Dermis microvascular lymphatic vessel endothelial cell (primary cell): ENCODE measurements at regions not wholly inside any gene's neighbourhood (a gene's known extent, or its start where the extent isn't known, plus 50 kb on each side); places are given as distances from the start of the nearest gene placed in this dataset.
"Not testable (repeated sequence)": the region's sequence is repeated elsewhere in the genome, so short reads cannot be mapped to it uniquely, and the experiment has no call there.

Source experiments
- DNase-seq, 2 donors: peaks; one replicate each; pipeline versions ENCODE4 v3.0.0 to v3.0.0-alpha.2; 2010; ENCODE audit warnings: low read depth in 2 of 2

DNA sequence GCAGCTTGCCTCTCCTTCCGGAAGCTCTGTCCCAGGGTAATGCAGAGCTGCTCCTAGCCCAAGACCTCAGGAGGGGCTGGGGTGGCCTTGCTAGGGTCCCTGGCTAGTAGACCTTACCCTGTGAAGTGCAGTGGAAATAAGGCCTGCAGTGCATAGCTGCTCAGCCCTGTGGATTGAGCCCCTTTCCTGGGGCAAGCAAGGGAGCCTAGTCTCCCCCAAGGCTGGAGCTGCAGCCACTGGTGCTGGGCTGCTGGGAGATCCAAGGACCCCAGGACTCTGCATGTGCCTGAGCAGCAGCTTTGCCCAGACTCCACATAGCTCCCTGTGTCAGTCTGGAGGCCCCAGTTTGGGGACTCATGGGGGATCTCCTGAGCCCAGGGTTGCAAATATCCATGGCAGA lies 57.9 kb downstream of the FANCF start:
- no peak for DNase-seq

DNA sequence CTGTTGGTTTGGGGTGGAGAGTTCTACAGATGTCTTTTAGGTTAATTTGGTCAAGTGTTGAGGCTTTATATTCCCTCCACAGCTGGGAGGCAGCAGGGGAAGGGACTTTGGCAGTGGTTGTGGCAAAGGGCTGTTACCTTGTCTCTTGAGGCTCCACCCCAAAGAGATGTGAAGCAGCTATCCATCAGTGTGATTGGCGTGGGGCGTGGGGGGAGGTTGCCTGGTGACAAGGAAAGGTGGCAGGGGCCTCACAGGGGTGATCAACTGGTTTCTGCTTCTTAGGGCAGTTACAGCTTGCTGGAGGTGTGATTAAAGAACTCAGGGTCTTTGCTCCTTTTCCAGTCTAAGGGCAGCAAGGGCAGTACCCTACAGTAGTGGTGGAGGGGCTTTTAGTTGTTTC lies 59.3 kb downstream of the FANCF start:
- no peak for DNase-seq

DNA sequence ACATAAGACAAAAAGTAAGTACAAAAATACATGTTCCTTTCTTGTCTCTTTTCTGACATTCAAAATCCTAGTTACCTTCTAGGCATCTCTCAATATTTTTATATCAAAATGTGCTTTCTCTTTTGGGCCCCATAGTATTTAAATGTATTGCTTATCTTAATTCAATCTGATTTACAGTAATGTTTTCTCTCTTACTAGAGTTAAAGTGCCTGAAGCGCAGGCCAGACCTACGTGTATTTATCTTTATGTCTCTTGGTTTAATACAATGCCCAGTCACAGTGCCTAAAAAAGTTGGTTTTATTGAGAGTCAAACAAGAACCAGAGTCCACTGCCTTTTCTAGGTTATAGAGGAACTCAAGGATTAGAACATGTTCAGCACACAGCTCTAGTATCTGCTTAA lies 64.3 kb downstream of the FANCF start:
- DNase-seq = no peak

DNA sequence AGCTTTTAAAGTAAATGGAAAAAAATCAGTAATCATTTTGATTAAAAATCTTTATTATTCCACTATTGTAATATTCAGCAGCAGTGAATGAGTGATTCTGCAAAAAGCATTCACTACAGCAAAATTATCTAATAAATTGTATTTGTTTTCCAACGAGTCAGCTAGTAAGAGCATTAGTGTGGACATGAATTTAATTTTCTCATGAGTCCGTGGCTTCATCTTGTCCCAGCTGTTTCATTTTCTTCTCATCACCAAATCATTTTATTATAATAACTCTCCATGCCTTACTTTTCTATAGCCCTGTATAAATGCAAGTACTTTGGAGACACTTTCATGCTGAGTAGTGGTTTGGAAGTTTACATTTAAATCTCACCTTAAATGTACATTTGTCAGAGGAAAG lies 66.2 kb downstream of the FANCF start:
- no peak for DNase-seq

DNA sequence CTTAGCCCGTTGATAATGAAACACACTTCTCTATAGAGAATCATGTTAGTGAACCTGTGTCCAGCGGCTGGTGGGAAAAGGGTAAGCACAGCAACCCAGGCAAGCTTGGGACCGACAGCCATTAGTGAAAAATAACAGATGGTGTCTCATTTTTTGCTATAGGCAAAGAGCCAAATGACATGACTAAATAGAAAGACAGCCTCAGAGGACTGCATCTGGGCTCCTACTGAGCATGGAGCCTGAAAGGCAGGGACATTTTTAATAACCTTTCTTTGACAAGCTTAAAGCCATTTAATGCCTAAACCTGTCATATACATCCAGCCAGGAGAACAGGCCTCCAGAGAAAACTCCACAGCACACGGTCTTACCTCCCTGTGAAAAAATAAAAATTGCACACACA lies 67.0 kb downstream of the FANCF start:
- DNase-seq = no peak

DNA sequence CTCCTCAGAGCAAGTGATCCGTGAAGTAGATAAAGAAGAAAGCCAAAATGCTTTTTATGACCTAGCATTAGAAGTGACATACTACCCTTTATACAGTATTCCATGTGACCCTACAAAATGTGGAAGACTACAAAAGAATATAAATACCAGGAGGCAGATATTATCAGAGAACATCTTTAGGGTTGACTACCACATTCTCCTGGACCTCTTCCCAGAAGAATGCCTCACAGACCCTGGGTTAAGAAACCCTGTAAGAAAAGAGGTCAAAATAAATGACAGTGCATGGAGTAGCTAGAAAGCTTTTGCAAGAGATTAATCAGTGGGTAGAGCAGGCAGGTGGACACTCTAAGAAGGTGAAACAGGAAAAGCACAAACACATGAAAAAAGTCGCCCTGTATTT lies 69.2 kb downstream of the FANCF start:
- DNase-seq = no peak

DNA sequence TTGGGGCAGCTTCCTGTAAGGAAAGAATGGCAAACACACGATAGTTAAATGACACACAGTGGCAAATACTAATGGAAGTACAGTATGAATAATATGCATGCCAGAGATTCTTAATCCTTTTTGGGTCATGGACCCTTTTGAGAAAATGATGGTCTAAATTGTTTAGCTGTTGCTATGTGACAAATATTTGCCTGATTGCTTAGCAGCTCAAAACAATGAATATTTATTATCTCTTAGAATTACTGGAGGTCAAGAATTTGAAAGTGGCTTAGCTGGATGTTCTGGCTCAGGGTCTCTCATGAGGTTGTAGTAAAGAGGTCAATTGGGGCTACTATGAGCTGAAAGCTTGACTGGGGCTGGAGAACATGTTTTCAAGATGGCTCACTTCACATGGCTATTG lies 69.7 kb downstream of the FANCF start:
- no peak for DNase-seq

DNA sequence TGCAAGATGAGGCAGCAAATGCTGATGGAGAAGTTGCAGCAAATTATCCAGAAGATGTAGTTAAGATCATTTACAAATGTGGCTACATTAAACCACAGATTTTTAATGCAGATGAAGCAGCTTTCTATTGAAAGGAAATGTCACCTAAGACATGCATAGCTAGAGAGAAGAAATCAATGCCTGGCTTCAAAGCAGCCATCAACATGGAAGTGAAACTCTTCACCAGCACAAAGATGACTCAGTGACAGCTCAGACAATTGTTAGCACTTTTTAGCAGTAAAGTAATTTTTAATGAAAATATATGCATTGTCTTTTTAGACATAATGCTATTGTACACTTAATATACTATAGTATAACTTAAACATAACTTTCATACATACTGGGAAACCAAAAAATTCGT lies 71.4 kb downstream of the FANCF start:
- DNase-seq = no peak

DNA sequence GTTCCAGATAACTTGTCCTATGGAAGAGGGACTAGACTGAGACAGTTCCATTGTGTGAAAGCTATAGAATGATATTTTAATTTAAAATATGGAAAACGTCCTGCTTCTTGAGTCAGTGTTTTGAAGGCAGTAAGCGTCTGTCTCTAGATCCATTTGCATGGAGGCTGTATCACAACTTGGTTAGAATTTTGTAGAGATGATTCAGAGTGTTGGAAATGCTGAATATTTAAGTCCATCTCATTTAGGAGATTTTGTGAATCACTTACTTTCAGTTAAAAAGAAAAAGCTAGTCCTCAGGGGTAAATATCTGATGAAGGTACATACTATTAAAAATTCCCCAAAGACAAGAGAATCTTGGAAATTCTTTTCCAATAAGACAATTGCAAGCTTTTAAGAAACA lies 72.7 kb downstream of the FANCF start:
- no peak for DNase-seq

DNA sequence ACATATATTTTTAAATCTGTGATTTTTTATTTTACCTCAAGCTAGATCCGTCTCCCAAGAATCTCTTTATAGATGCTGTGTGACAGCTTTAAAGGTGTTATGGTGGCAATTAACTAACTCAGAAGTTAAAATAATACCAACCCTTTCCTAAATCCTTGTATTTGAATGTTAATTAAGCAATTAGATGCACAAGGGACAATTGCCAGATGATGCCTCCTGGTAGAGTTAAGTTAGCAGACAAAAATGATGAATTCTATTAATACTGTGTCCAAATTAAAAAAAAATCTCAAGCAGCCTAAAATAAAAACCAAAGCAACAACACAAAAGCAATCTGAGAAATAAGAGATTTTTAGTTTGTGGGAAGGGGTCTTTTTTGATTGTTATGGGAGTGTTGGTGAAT lies 78.9 kb downstream of the FANCF start:
- no peak for DNase-seq

DNA sequence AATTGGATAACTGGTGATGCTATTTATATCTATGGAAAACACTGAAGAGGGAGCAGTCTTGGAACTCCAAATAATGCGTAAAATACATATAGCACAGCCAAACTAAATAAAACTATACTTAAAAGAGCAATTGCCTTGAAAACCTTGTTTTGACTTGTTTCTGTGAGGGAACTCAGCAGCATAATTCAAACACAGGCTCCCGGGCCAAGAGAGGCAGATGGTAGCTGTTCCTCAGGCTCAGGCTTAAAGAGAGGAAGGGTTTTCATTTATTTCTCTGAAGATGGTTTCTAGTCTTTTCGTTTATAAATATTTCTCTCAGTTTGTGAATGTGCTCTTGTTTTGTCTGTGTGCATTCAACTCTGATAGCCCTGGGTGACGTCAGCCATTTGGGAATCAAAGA lies 82.4 kb downstream of the FANCF start:
- no peak for DNase-seq

DNA sequence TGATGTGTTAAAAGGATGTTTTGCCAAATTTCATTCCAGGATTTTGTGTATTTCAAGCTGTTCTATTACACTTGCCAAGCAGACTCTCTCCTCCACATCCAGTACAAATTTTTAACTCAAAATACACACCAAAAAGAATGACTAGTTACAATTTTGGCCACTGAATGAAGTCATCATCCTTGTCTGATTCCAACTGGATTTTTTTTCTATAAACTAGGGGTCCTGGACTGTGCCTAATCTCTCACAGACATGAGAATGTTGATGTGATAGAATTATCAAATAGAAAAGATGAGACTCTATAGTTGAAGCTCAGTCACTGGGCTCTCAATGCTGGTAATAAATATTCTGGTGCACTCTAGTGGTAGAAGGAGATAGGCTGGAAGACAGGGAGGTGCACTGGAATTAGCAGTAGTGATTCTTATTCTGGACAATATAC lies 85.8 kb downstream of the FANCF start:
- DNase-seq = peak; percentile 11 to 26

DNA sequence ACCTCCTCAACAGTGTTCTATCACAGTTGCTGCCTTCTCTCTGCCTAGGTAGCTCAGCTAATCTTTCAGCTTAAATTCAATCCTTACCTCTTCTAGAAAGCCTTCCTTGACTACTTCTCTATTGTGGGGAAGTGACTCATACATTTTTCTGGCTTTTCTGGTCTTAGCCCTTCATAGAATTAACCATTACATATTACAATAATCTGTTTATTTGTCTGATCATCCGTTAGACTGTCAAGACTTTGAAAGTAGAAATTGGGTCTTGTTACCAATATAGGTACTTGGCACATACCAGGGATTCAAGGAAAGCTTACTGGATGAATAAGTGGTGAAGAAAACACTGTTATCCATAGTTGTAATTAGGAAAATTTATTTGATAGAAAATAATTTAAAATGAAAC lies 89.6 kb downstream of the FANCF start:
- no peak for DNase-seq

DNA sequence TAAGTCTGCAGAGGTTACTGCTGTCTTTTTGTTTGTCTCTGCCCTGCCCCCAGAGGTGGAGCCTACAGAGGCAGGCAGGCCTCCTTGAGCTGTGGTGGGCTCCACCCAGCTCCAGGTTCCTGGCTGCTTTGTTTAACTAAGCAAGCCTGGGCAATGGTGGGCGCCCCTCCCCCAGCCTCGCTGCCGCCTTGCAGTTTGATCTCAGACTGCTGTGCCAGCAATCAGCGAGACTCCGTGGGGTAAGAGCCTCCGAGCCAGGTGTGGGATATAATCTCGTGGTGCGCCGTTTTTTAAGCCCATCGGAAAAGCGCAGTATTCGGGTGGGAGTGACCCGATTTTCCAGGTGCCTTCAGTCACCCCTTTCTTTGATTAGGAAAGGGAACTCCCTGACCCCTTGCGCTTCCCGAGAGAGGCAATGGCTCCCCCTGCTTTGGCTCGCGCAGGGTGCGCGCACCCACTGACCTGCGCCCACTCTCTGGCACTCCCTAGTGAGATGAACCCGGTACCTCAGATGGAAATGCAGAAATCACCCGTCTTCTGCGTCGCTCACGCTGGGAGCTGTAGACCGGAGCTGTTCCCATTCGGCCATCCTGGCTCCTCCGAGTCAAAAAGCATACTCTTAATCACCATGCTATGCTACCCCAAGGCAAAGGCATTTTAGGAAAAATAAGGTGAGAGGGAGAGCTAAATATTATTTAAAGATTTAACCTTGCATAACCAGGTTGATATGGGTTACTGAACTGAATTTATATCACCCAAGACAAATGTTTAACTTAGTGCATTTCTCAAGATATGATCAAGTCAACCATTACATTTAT lies 96.8 kb downstream of the FANCF start:
- DNase-seq = not testable (repeated sequence)

DNA sequence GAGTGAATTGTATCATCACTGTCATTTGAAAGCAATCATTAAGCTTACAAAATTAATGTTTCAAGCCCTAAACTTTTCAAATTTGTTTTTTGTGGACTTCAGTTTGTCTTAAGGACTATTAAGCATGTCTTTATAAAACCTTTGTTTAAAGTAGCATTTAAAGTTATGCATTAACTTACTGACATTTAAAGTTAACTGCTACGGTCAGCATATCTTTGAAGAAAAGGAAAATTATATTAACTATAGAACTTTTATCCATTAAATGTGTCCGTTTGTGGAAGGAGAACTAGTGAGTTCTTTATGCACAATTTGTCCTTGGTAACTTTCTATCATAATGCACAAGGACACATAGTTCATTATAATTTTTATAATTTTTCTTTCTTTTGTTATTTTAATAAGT lies 103.4 kb downstream of the FANCF start:
- DNase-seq = no peak

DNA sequence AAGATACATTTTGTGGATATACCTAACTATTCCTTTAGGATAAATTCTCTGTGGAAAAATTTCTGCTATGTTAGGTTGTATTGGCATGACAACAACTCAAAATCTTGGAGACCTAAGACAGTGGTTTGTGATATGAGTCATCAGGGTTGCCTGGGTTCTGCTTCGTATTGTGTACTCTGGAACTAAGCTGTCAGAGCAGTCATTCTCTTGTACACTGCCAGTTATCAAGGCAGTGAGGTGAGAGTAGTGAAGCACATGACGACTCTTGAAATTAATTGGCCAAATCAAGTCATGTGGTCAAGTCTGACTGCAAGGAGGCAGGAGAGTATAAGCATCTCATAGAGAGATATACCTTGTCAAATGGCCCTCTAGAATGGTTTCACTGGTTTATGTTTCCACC lies 104.4 kb downstream of the FANCF start:
- no peak for DNase-seq

DNA sequence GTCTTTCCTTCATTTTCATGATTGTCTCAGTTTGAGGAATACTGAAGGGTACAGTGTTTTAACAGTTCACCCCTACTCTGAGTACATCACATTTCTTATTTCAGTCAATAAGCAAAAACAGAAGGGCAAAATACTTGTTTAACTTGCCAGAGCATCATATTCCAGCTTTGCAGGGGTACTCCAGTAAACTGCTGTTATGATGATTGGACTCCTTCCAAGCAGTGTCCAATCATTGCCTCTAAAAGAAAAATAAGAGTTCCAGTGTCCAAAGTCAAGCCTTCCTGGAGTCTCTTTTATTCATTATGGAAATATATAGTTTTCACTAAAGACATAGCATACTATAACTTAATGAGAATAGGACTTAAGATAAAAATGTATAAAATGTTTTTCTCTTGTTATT lies 105.1 kb downstream of the FANCF start:
- DNase-seq = no peak

DNA sequence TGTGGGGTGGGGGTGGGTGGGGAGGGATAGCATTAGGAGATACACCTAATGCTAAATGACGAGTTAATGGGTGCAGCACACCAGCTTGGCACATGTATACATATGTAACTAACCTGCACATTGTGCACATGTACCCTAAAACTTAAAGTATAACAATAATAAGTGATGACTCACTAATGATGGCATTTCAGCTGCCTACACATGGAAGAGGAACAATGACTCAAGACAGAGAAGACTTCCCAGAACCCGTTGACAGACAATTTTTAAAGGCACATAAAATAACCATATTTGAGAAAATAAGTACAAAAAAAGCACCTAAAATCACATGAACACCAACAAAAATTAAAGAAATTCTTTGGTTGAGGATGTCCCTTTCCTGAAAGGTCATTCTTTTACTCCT lies 107.3 kb downstream of the FANCF start:
- not testable (repeated sequence) for DNase-seq

DNA sequence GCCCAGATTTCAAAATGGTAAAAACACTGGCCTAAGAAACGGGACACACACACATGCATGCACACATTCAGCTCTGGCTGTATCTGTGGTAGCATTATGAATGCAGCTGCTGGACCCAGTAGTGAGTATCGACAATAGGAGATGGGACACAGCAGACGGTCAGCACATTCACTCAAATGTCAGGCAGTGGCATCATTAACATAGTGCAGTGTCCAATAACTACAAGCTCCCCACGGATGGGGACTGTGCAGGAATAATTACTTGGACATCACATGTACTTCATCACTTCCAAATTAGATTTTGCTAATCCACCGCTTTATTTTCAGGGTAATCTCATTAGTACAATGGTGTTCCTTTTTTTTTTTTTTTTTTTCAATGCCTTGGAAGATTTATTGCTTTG lies 109.5 kb downstream of the FANCF start:
- DNase-seq = no peak

DNA sequence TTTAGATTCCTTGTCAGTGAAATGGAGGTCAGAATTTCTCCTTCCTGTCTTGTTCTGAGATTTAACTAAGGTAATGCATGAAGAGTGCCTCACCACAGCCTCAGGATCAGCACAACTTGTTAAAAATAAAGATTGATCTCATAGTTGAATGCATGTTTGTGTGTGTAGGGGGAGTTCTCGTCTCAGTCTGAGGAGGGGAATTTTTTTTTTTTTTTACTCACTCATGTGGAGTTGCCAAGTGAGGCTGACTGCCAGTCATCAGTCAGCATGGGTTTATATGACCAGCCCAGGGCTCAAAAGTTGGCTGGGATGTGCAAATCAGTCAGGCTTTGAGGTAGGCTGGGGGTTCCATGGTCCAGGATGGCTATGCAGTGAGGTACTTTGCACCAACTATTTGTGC lies 113.2 kb downstream of the FANCF start:
- DNase-seq = no peak

DNA sequence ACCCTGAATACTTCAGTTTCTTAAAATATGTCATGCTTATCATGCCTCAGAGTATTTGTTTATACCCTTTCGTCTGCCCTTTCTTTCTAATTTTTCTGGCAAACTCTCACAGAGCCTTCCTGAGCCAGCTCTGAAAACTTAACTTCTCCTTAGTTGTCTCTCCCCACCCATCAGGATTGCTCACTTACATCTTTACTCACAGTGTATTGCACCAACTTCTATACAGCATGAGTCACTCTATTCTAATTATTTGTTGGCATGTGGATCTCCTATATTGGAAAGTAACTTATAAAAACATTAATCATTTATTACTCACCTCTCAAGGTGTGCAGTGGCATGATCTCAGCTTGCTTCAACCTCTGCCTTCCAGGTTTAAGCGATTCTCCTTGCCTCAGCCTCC lies 114.9 kb downstream of the FANCF start:
- DNase-seq = no peak

DNA sequence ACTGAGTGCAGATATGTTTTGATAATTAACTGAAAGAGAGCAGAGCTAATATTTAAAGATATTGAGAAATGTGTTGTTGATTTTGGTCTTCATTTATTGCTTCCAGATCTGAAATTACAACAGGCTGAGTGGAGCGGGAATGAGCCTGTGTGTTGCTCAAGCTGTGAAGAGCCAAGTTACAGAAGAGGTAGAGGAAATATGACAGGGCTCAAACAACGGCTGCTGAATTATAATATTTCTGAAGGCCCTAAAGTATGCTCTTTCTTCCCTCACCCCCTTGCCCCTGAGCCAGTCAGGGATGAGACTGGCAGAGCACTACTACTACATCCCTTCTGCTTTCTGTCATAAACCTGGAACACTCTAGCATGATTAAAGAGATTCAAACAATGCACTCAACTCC lies 115.6 kb downstream of the FANCF start:
- DNase-seq = no peak

DNA sequence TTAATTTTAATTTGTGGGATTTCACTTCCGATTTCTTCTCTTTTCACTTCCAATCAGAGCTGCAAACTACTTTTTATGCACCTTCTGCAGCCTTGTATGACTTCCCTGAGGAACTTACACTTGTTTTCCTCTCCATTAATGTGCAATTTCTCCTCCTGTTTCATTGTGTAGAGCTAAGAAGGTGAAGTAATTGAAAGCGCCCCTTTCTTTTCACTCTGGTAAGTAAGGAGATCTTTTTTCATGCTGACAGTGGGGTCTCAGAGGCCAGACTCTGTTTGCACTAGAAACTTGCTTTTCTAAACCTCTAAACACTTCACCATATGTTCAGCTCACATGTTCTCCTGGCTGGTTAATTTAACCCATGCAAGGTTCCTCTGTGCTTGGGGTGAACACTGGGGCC lies 117.0 kb downstream of the FANCF start:
- no peak for DNase-seq

DNA sequence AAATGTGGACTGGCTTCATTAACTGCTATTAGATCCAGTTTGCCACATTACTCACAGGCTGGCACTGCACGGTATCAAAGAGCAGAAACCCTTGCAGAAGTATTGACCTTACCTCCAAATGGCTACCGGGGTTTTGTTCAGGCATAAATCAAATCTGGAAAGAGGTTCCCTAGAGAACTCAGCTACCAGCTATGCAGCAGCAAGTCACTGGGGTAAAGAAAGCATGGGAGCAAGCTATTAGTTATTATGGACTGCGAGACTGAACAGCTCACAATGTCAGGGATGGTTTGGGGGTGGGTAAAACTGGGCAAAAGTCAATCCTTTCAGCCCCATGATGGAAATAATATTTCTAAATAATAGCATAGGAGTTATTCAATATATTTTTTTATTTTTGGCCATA lies 128.1 kb downstream of the FANCF start:
- DNase-seq = no peak
